HCT116 (cell line): ENCODE measurements at regions not wholly inside any gene's neighbourhood (a gene's known extent, or its start where the extent isn't known, plus 50 kb on each side); places are given as distances from the start of the nearest gene placed in this dataset.

Experiments
- EZH2 ChIP-seq: fragments of 200-600 bp; sonication (generic); IDR thresholded peaks from 2 replicates; pipeline ENCODE4 v1.6.1; 2017; ENCODE audit warnings: antibody characterized with exemption, mixed run types
- EZH2phosphoT487 ChIP-seq: fragments of 200-600 bp; IDR thresholded peaks from 2 replicates; pipeline ENCODE4 v1.6.1; 2018; ENCODE audit warnings: antibody characterized with exemption, borderline replicate concordance
- POLR2A ChIP-seq: IDR thresholded peaks from 2 replicates; pipeline ENCODE4 v1.7.0; 2011; ENCODE audit warnings: borderline replicate concordance; ENCODE audit not compliant: insufficient read depth, insufficient read length; ENCODE audit errors: extremely low read depth
- POLR2AphosphoS5 ChIP-seq: IDR thresholded peaks from 2 replicates; pipeline ENCODE4 v1.6.1; 2011; ENCODE audit warnings: mild to moderate bottlenecking, low read depth, low read length, moderate library complexity
- RAD21 ChIP-seq: IDR thresholded peaks from 2 replicates; pipeline ENCODE4 v1.6.1; 2012; ENCODE audit warnings: low read depth, mild to moderate bottlenecking
- SP1 ChIP-seq: IDR thresholded peaks from 2 replicates; pipeline ENCODE4 v1.6.1; 2012; ENCODE audit warnings: low read depth
- TF ChIP-seq, protein P1 (sequence below), 3 experiments: fragments of 200-600 bp in 1 of 3; sonication (generic) in 1 of 3; IDR thresholded peaks in 2 of 3; conservative IDR thresholded peaks in 1 of 3; 2 replicates each; pipeline ENCODE4 v1.5.1; 2012 to 2017; ENCODE audit warnings: low read depth in 2 of 3, low read length in 2 of 3, antibody characterized with exemption in 1 of 3, borderline replicate concordance in 1 of 3, control low read depth in 1 of 3, mild to moderate bottlenecking in 1 of 3, mixed read lengths in 1 of 3, mixed run types in 1 of 3, moderate library complexity in 1 of 3; ENCODE audit not compliant: insufficient read depth in 1 of 3

DNA sequence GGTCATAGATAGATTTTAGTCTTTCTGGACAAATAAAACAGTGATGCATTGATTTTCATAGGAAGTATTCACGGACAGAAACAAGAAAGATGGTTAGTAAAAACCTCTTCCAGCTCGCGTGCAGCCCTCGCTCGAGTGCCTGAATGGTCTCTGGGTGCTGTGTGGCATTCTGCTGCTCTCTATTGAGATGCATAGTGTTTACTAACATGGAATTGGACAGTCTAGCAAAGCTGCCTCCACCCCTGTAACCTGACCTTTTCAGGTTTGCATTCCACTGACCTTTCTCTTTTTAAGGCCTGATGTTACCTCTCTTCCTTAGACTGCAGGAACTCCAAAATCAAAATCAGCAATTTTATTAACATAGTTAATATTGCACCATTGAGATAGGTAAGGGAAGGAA is 643.4 kb downstream of the JRKL start:
- no peak for TF ChIP-seq EZH2
- TF ChIP-seq, protein P1, sequence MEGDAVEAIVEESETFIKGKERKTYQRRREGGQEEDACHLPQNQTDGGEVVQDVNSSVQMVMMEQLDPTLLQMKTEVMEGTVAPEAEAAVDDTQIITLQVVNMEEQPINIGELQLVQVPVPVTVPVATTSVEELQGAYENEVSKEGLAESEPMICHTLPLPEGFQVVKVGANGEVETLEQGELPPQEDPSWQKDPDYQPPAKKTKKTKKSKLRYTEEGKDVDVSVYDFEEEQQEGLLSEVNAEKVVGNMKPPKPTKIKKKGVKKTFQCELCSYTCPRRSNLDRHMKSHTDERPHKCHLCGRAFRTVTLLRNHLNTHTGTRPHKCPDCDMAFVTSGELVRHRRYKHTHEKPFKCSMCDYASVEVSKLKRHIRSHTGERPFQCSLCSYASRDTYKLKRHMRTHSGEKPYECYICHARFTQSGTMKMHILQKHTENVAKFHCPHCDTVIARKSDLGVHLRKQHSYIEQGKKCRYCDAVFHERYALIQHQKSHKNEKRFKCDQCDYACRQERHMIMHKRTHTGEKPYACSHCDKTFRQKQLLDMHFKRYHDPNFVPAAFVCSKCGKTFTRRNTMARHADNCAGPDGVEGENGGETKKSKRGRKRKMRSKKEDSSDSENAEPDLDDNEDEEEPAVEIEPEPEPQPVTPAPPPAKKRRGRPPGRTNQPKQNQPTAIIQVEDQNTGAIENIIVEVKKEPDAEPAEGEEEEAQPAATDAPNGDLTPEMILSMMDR (IDR thresholded peaks at IDR 0.05 in 2 of 3, conservative IDR thresholded peaks at IDR 0.05 in 1 of 3; ENCODE audit: borderline replicate concordance in 1 of 3, insufficient read depth in 1 of 3, low read depth in 2 of 3, low read length in 2 of 3): no peak
- TF ChIP-seq RAD21: no peak
- no peak for TF ChIP-seq SP1
- no peak for TF ChIP-seq EZH2phosphoT487
- TF ChIP-seq POLR2A: no peak
- no peak for TF ChIP-seq POLR2AphosphoS5
